HepG2 (cell line): ENCODE measurements at regions not wholly inside any gene's neighbourhood (a gene's known extent, or its start where the extent isn't known, plus 50 kb on each side); places are given as distances from the start of the nearest gene placed in this dataset.

Source experiments
- ATAC-seq: fragments of 200-7000 bp; cut with Tn5 transposase; 3 replicates; pipeline ENCODE4 v1.9.1; 2020; ENCODE audit warnings: mild to moderate bottlenecking, moderate library complexity
- BruUV-seq: library from RNA; stranded (reverse); fragments of 400-500 nt; replicated peaks from 2 replicates; lab custom pipeline; 2021; lab: Mats Ljungman, UMichigan
- CTCF ChIA-PET: fragments of 300-600 bp; formaldehyde crosslinking; extraction: SDS; loops from one replicate; lab custom pipeline; 2021; ENCODE audit warnings: low total read pairs, inconsistent platforms, low intra/inter-chr PET ratio; lab: Yijun Ruan, JAX
- POLR2A ChIA-PET: fragments of 350-600 bp; sonication (Branson Sonifier 250); formaldehyde crosslinking; loops from one replicate; lab custom pipeline; 2020; ENCODE audit warnings: antibody characterized with exemption, inconsistent platforms; lab: Yijun Ruan, JAX
- DNase-seq: peaks from one replicate; pipeline ENCODE4 v3.0.0-alpha.2; 2015; ENCODE audit warnings: low spot score
- FAIRE-seq: peaks from 3 replicates; lab custom pipeline; 2011; peaks lifted over from hg19 to GRCh38; lab: Jason Lieb, UNC
- H2AFZ ChIP-seq: one replicate; pipeline ENCODE4 v1.6.1; 2011; ENCODE audit warnings: low read length, inconsistent platforms
- H3K27ac ChIP-seq: fragments of 300-600 bp; 3 replicates; pipeline ENCODE4 v1.8.0; 2011; ENCODE audit warnings: mixed run types, mild to moderate bottlenecking, mixed read lengths, low read length, inconsistent platforms; ENCODE audit not compliant: insufficient read depth; ENCODE audit errors: extremely low read length
- H3K27me3 ChIP-seq, 2 experiments: fragments of 200-600 bp in 1 of 2; 2 replicates in 1 of 2; 3 replicates in 1 of 2; pipeline versions ENCODE4 v1.6.0 to v1.8.0; 2011; ENCODE audit warnings: low read length in 2 of 2, mild to moderate bottlenecking in 2 of 2, moderate library complexity in 2 of 2, inconsistent platforms in 1 of 2; ENCODE audit not compliant: insufficient read depth in 2 of 2, control insufficient read depth in 1 of 2
- H3K36me3 ChIP-seq, 2 experiments: fragments of 200-600 bp in 1 of 2; replicated peaks in 1 of 2; 2 replicates in 1 of 2; 3 replicates in 1 of 2; pipeline versions ENCODE4 v1.5.1 to v1.8.0; 2011; ENCODE audit warnings: low read length in 2 of 2, inconsistent platforms in 1 of 2; ENCODE audit not compliant: insufficient read depth in 2 of 2, control insufficient read depth in 1 of 2
- H3K4me1 ChIP-seq: 2 replicates; pipeline ENCODE4 v1.5.1; 2012; ENCODE audit warnings: low read length, inconsistent platforms; ENCODE audit not compliant: insufficient read depth
- H3K4me2 ChIP-seq: 2 replicates; pipeline ENCODE4 v1.6.0; 2011; ENCODE audit warnings: low read depth, low read length, inconsistent platforms
- H3K4me3 ChIP-seq, 3 experiments: fragments of 200-600 bp in 1 of 3; sonication (generic), shearing (Covaris generic) in 1 of 3; replicated peaks in 1 of 3; 2 replicates each; pipeline ENCODE4 v1.5.1; 2011 to 2016; ENCODE audit warnings: low read length in 3 of 3, inconsistent platforms in 2 of 3, low read depth in 2 of 3, mild to moderate bottlenecking in 2 of 3, control low read depth in 1 of 3, mixed read lengths in 1 of 3; ENCODE audit not compliant: insufficient read depth in 1 of 3
- H3K79me2 ChIP-seq: one replicate; pipeline ENCODE4 v1.6.1; 2011; ENCODE audit warnings: low read length, inconsistent platforms; ENCODE audit not compliant: insufficient read depth
- H3K9ac ChIP-seq: 2 replicates; pipeline ENCODE4 v1.6.0; 2011; ENCODE audit warnings: mild to moderate bottlenecking, low read depth, low read length, inconsistent platforms; ENCODE audit not compliant: insufficient read depth
- H3K9me3 ChIP-seq: 2 replicates; pipeline ENCODE4 v1.5.1; 2012; ENCODE audit warnings: mild to moderate bottlenecking, low read length
- H4K20me1 ChIP-seq: 2 replicates; pipeline ENCODE4 v1.6.0; 2011; ENCODE audit warnings: inconsistent platforms, mild to moderate bottlenecking, low read length, moderate library complexity; ENCODE audit not compliant: insufficient read depth
- ATF7 ChIP-seq, 2 experiments: fragments of 450-650 bp in 1 of 2; sonication (generic) in 1 of 2; formaldehyde crosslinking in 1 of 2; IDR thresholded peaks; 2 replicates each; pipeline versions ENCODE4 v1.4.0 to v1.6.1; 2016 to 2020; ENCODE audit warnings: antibody characterized with exemption in 1 of 2, mild to moderate bottlenecking in 1 of 2, missing genetic modification reagents in 1 of 2
- BHLHE40 ChIP-seq: IDR thresholded peaks from 2 replicates; pipeline ENCODE4 v1.6.1; 2011; ENCODE audit warnings: low read length, improper control_type of control experiment
- CHCHD3 ChIP-seq: sonication (generic); formaldehyde crosslinking; IDR thresholded peaks from 2 replicates; pipeline ENCODE4 v1.8.0; 2022; ENCODE audit warnings: mild to moderate bottlenecking, missing genetic modification reagents, moderate library complexity
- CREB1 ChIP-seq, 2 experiments: fragments of 450-650 bp in 1 of 2; IDR thresholded peaks; 2 replicates each; pipeline ENCODE4 v1.6.1; 2016 to 2017; ENCODE audit warnings: control low read depth in 1 of 2, mild to moderate bottlenecking in 1 of 2, missing compliant biosample characterization in 1 of 2, missing genetic modification characterization in 1 of 2
- ESRRA ChIP-seq: sonication (generic); formaldehyde crosslinking; IDR thresholded peaks from 2 replicates; pipeline ENCODE4 v1.5.1; 2020; ENCODE audit warnings: mild to moderate bottlenecking, low read depth, missing genetic modification reagents
- HMGXB4 ChIP-seq, 2 experiments: sonication (generic) in 1 of 2; formaldehyde crosslinking in 1 of 2; IDR thresholded peaks; 2 replicates each; pipeline versions ENCODE4 v1.4.0 to v1.6.1; 2018 to 2020; ENCODE audit warnings: missing genetic modification reagents in 2 of 2, borderline replicate concordance in 1 of 2, low read depth in 1 of 2, mild to moderate bottlenecking in 1 of 2, missing biosample characterization in 1 of 2
- HOXA7 ChIP-seq: sonication (generic); formaldehyde crosslinking; IDR thresholded peaks from 2 replicates; pipeline ENCODE4 v1.8.1; 2022; ENCODE audit warnings: mild to moderate bottlenecking, missing genetic modification reagents, moderate library complexity
- MAFG ChIP-seq: sonication (generic); formaldehyde crosslinking; IDR thresholded peaks from 2 replicates; pipeline ENCODE4 v1.5.1; 2020; ENCODE audit warnings: mild to moderate bottlenecking, missing genetic modification reagents
- MXD4 ChIP-seq: IDR thresholded peaks from 2 replicates; pipeline ENCODE4 v1.6.1; 2016; ENCODE audit warnings: mild to moderate bottlenecking, missing biosample characterization, missing genetic modification reagents
- NR1H2 ChIP-seq: sonication (generic); formaldehyde crosslinking; IDR thresholded peaks from 2 replicates; pipeline ENCODE4 v1.8.1; 2022; ENCODE audit warnings: low read depth, missing genetic modification reagents, borderline replicate concordance
- NR2C2 ChIP-seq: sonication (generic); formaldehyde crosslinking; IDR thresholded peaks from 2 replicates; pipeline ENCODE4 v1.4.0; 2020; ENCODE audit warnings: missing genetic modification reagents, mild to moderate bottlenecking, moderate library complexity, borderline replicate concordance
- ZBTB21 ChIP-seq: sonication (generic); formaldehyde crosslinking; IDR thresholded peaks from 2 replicates; pipeline ENCODE4 v1.4.0; 2020; ENCODE audit warnings: missing genetic modification reagents
- ZMYM2 ChIP-seq: sonication (generic); formaldehyde crosslinking; IDR thresholded peaks from 2 replicates; pipeline ENCODE4 v1.8.0; 2022; ENCODE audit warnings: mild to moderate bottlenecking, missing genetic modification reagents
- ZNF138 ChIP-seq: sonication (generic); formaldehyde crosslinking; IDR thresholded peaks from 2 replicates; pipeline ENCODE4 v1.5.0; 2020; ENCODE audit warnings: mild to moderate bottlenecking, low read depth, missing genetic modification reagents
- ZNF572 ChIP-seq: sonication (generic); formaldehyde crosslinking; IDR thresholded peaks from 2 replicates; pipeline ENCODE4 v1.5.1; 2020; ENCODE audit warnings: mild to moderate bottlenecking, missing genetic modification reagents
- WGBS: methylation state at CpG from one replicate; pipeline ENCODE4 v1.1.6; 2017; ENCODE audit warnings: low lambda C conversion rate; 5-methylcytosine and 5-hydroxymethylcytosine counted together
- in situ Hi-C: cut with HindIII; loops from 2 replicates; pipeline ENCODE4 v1.10.0; 2017; ENCODE audit warnings: low pct_unique_long_range_greater_than_20kb; ENCODE audit not compliant: extremely low pct_ligation_motif_present
- intact Hi-C: fragments of 100-400 bp; cut with micrococcal nuclease; formaldehyde crosslinking; loops from one replicate; pipeline ENCODE4 v1.10.0; 2022; ENCODE audit not compliant: unreplicated experiment
- TF ChIP-seq, protein P1 (sequence below), 2 experiments: sonication (generic) in 1 of 2; formaldehyde crosslinking in 1 of 2; IDR thresholded peaks; 2 replicates each; pipeline versions ENCODE4 v1.4.0 to v1.6.1; 2016 to 2020; ENCODE audit warnings: borderline replicate concordance in 1 of 2, low read depth in 1 of 2, mild to moderate bottlenecking in 1 of 2, missing genetic modification reagents in 1 of 2

GRCh38 chr18:68148863-68149262 lies 566.0 kb downstream of the TMX3 start:
- TF ChIP-seq ZNF138 (CRISPR knock-in tag): no peak
- TF ChIP-seq MAFG (CRISPR knock-in tag): no peak
- TF ChIP-seq, protein P1, sequence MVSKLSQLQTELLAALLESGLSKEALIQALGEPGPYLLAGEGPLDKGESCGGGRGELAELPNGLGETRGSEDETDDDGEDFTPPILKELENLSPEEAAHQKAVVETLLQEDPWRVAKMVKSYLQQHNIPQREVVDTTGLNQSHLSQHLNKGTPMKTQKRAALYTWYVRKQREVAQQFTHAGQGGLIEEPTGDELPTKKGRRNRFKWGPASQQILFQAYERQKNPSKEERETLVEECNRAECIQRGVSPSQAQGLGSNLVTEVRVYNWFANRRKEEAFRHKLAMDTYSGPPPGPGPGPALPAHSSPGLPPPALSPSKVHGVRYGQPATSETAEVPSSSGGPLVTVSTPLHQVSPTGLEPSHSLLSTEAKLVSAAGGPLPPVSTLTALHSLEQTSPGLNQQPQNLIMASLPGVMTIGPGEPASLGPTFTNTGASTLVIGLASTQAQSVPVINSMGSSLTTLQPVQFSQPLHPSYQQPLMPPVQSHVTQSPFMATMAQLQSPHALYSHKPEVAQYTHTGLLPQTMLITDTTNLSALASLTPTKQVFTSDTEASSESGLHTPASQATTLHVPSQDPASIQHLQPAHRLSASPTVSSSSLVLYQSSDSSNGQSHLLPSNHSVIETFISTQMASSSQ (IDR thresholded peaks at IDR 0.05; ENCODE audit: low read depth): no peak
- TF ChIP-seq, protein P1 (CRISPR knock-in tag; IDR thresholded peaks at IDR 0.05; ENCODE audit: borderline replicate concordance): no peak
- no peak for TF ChIP-seq CHCHD3 (CRISPR knock-in tag)
- no peak for TF ChIP-seq HOXA7 (CRISPR knock-in tag)
- peak; percentile 66 for TF ChIP-seq CREB1 (IDR thresholded peaks at IDR 0.05)
- no peak for TF ChIP-seq CREB1 (CRISPR knock-in tag; IDR thresholded peaks at IDR 0.05)
- no peak for TF ChIP-seq ESRRA (CRISPR knock-in tag)
- TF ChIP-seq NR2C2 (CRISPR knock-in tag): no peak
- no peak for TF ChIP-seq ZMYM2 (CRISPR knock-in tag)
- peak; percentile 66 for TF ChIP-seq ATF7 (IDR thresholded peaks at IDR 0.05)
- TF ChIP-seq ATF7 (CRISPR knock-in tag; IDR thresholded peaks at IDR 0.05): no peak
- TF ChIP-seq ZNF572 (CRISPR knock-in tag): no peak
- TF ChIP-seq BHLHE40: no peak
- no peak for TF ChIP-seq HMGXB4 (CRISPR knock-in tag; IDR thresholded peaks at IDR 0.05; ENCODE audit: borderline replicate concordance in 1 of 2, low read depth in 1 of 2)
- TF ChIP-seq ZBTB21 (CRISPR knock-in tag): no peak
- TF ChIP-seq NR1H2 (CRISPR knock-in tag): no peak
- TF ChIP-seq MXD4: no peak
- FAIRE-seq (no peak), ATAC-seq (no peak), DNase-seq (no peak)
- Histone ChIP-seq H3K4me3 (no peak overlapping the region), H3K4me2 (no peak overlapping the region), H3K9ac (no peak overlapping the region), H3K79me2 (no peaks in the 10 kb centered on the region), H3K27me3 (no peaks in the 10 kb centered on the region), H3K36me3 (no peaks in the 10 kb centered on the region), H2AFZ (no peak overlapping the region), H3K27ac (no peak overlapping the region), H3K9me3 (no peaks in the 10 kb centered on the region), H3K4me1 (no peaks in the 10 kb centered on the region), H4K20me1 (no peaks in the 10 kb centered on the region)
- BruUV-seq: no TSS peak
- intact Hi-C loops (no loop called here), in situ Hi-C loops (no loop called here)
- ChIA-PET CTCF (no interaction called here), POLR2A (no interaction called here)
- WGBS: 0% methylated on average over 2 of the region's 3 CpGs
